ENCODE measurements at regions not wholly inside any gene's neighbourhood (a gene's known extent, or its start where the extent isn't known, plus 50 kb on each side); places are given as distances from the start of the nearest gene placed in this dataset.

DNA sequence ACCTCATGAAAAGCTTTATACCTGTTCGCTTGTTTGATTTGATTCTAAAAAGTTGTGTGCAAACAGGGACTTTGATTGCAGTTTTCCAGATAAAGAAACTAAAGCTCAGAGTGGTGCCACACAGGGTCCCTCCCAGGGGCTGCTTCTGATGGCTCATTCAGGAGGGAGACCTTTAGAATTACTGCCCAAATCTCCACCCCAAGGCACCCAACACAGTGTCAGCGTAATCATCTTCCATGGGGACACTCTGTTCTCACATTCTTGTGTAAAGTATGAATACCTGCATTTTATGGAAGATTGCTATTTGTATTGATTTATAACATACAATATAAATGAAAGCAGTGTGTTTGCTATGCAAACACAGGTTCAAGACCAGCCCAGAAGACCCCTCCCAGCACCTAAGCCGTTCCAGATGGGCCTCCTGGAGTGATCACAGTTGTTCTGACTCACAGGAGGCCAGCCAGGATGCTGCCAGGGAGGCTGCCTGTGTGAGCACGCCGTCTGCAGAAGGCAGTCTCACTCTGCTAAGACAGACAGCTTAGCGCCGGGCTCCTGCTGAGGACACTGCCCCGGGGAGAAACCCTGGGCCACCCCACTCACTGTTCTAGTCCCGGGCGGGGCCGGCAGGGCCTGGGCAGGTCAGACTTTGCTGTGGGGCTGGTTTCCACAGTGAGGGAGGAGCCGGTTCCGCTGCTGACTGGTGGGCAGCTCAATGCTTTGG, 185.6 kb downstream of the FAM43A start:
- TF ChIP-seq, protein P1, sequence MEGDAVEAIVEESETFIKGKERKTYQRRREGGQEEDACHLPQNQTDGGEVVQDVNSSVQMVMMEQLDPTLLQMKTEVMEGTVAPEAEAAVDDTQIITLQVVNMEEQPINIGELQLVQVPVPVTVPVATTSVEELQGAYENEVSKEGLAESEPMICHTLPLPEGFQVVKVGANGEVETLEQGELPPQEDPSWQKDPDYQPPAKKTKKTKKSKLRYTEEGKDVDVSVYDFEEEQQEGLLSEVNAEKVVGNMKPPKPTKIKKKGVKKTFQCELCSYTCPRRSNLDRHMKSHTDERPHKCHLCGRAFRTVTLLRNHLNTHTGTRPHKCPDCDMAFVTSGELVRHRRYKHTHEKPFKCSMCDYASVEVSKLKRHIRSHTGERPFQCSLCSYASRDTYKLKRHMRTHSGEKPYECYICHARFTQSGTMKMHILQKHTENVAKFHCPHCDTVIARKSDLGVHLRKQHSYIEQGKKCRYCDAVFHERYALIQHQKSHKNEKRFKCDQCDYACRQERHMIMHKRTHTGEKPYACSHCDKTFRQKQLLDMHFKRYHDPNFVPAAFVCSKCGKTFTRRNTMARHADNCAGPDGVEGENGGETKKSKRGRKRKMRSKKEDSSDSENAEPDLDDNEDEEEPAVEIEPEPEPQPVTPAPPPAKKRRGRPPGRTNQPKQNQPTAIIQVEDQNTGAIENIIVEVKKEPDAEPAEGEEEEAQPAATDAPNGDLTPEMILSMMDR (conservative IDR thresholded peaks at IDR 0.05), result no peak
- no peak for TF ChIP-seq ZFX (IDR thresholded peaks at IDR 0.05)

Measured in C4-2B (cell line).